GM18867 (cell line): ENCODE measurements at regions not wholly inside any gene's neighbourhood (a gene's known extent, or its start where the extent isn't known, plus 50 kb on each side); places are given as distances from the start of the nearest gene placed in this dataset.
"Not testable (repeated sequence)": the region's sequence is repeated elsewhere in the genome, so short reads cannot be mapped to it uniquely, and the experiment has no call there.

Experiments used
- ATAC-seq: cut with Tn5 transposase; IDR thresholded peaks from one replicate; pipeline ENCODE4 v1.9.1; 2021; ENCODE audit warnings: mild to moderate bottlenecking, moderate library complexity; ENCODE audit not compliant: unreplicated experiment

GRCh38 chr7:52179934-52180333, 855.5 kb upstream of the POM121L12 start:
- ATAC-seq = no peak

- no peak for ATAC-seq
Observed at GRCh38 chr7:52168085-52168484, 851.5 kb upstream of the COBL start.

- no peak for ATAC-seq
Observed at GRCh38 chr7:52163311-52163710, 846.7 kb upstream of the COBL start.

- no peak for ATAC-seq
Observed at GRCh38 chr7:52161483-52161882, 844.9 kb upstream of the COBL start.

- ATAC-seq = not testable (repeated sequence)
Observed at GRCh38 chr7:52159421-52159820, 842.8 kb upstream of the COBL start.

- ATAC-seq = no peak
Observed at GRCh38 chr7:52154382-52154781, 837.8 kb upstream of the COBL start.

- ATAC-seq = no peak
Observed at GRCh38 chr7:52151559-52151958, 835.0 kb upstream of the COBL start.

GRCh38 chr7:52150952-52151351, 834.3 kb upstream of the COBL start:
- no peak for ATAC-seq

- no peak for ATAC-seq
Observed at GRCh38 chr7:52146871-52147634, 830.4 kb upstream of the COBL start.

GRCh38 chr7:52143219-52143618, 826.6 kb upstream of the COBL start:
- ATAC-seq = no peak

- no peak for ATAC-seq
Observed at GRCh38 chr7:52140851-52141250, 824.2 kb upstream of the COBL start.

- no peak for ATAC-seq
Observed at GRCh38 chr7:52135403-52135802, 818.8 kb upstream of the COBL start.

- no peak for ATAC-seq
Observed at GRCh38 chr7:52129278-52129677, 812.7 kb upstream of the COBL start.

GRCh38 chr7:52120912-52121311, 804.3 kb upstream of the COBL start:
- no peak for ATAC-seq

GRCh38 chr7:52119537-52119936, 802.9 kb upstream of the COBL start:
- ATAC-seq = no peak

GRCh38 chr7:52114509-52114908, 797.9 kb upstream of the COBL start:
- ATAC-seq = no peak

GRCh38 chr7:52114056-52114455, 797.4 kb upstream of the COBL start:
- no peak for ATAC-seq

- ATAC-seq = no peak
Observed at GRCh38 chr7:52107355-52107754, 790.7 kb upstream of the COBL start.

- ATAC-seq = no peak
Observed at GRCh38 chr7:52095861-52096260, 779.3 kb upstream of the COBL start.

GRCh38 chr7:52091996-52092395, 775.4 kb upstream of the COBL start:
- ATAC-seq = no peak

- ATAC-seq = no peak
Observed at GRCh38 chr7:52091101-52091500, 774.5 kb upstream of the COBL start.

GRCh38 chr7:52088008-52088901, 771.6 kb upstream of the COBL start:
- ATAC-seq = no peak
